ENCODE measurements at regions not wholly inside any gene's neighbourhood (a gene's known extent, or its start where the extent isn't known, plus 50 kb on each side); places are given as distances from the start of the nearest gene placed in this dataset.
A peak's percentile ranks its signal among the peaks of the same experiment; 100 is the strongest.
"Not testable (repeated sequence)": the region's sequence is repeated elsewhere in the genome, so short reads cannot be mapped to it uniquely, and the experiment has no call there.

- H3K4me3 ChIP-seq (ENCODE audit: low read length), result no peak overlapping the region
- TF ChIP-seq CTCF (conservative IDR thresholded peaks at IDR 0.05; ENCODE audit: low read length), result no peak
- DNase-seq (ENCODE audit: low read depth), result no peak
These were observed 250.9 kb upstream of the PTGER4 start for GRCh38 chr5:40428815-40429214.

- DNase-seq (ENCODE audit: low read depth), result peak; percentile 70
- TF ChIP-seq CTCF (conservative IDR thresholded peaks at IDR 0.05; ENCODE audit: low read length), result no peak
- H3K4me3 ChIP-seq (ENCODE audit: low read length), result no peak overlapping the region
These were observed 251.6 kb upstream of the PTGER4 start for GRCh38 chr5:40428126-40428525.

GRCh38 chr5:40417046-40417810, 262.5 kb upstream of the PTGER4 start:
- H3K4me3 ChIP-seq (ENCODE audit: low read length); DNase-seq (ENCODE audit: low read depth): not testable (repeated sequence)

GRCh38 chr5:40416588-40416987, 263.1 kb upstream of the PTGER4 start:
- no peak for TF ChIP-seq CTCF (conservative IDR thresholded peaks at IDR 0.05; ENCODE audit: low read length)
- no peak for DNase-seq (ENCODE audit: low read depth)
- H3K4me3 ChIP-seq (ENCODE audit: low read length), result no peak overlapping the region

GRCh38 chr5:40416098-40416497, 263.6 kb upstream of the PTGER4 start:
- H3K4me3 ChIP-seq (ENCODE audit: low read length), result no peak overlapping the region
- DNase-seq (ENCODE audit: low read depth), result peak; percentile 26
- TF ChIP-seq CTCF (conservative IDR thresholded peaks at IDR 0.05; ENCODE audit: low read length), result no peak

GRCh38 chr5:40414922-40415321, 264.8 kb upstream of the PTGER4 start:
- DNase-seq (ENCODE audit: low read depth), result no peak
- no peak for TF ChIP-seq CTCF (conservative IDR thresholded peaks at IDR 0.05; ENCODE audit: low read length)
- H3K4me3 ChIP-seq (ENCODE audit: low read length), result no peak overlapping the region

GRCh38 chr5:40413743-40414142, 266.0 kb upstream of the PTGER4 start:
- DNase-seq (ENCODE audit: low read depth), result peak; percentile 35
- TF ChIP-seq CTCF (conservative IDR thresholded peaks at IDR 0.05; ENCODE audit: low read length), result no peak
- H3K4me3 ChIP-seq (ENCODE audit: low read length), result no peak overlapping the region
